ENCODE measurements at regions not wholly inside any gene's neighbourhood (a gene's known extent, or its start where the extent isn't known, plus 50 kb on each side); places are given as distances from the start of the nearest gene placed in this dataset.

GRCh38 chr10:120156614-120157274, 264.2 kb downstream of the SEC23IP start:
- H3K9ac ChIP-seq (ENCODE audit: insufficient read length, low read depth), result no peak overlapping the region

DNA sequence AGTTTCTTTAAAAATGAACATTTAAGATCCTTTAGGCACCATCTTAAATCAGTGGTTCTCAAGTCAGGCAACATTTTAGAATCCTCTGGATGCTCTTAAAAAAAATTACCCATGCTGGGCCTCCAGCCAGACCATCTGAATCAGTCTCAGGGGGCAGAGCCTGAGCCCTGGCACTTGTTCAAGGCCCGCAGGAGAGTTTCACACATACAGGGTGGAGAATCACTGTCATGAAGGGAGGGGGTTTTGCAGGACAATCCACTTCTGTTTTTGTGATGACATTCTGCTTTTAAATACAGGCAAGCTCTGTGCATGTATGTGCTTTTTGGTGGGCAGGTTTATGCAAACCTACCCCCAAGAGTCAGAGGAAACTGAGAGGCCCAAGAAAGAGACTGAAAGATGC, 268.6 kb downstream of the SEC23IP start:
- H3K9ac ChIP-seq (ENCODE audit: insufficient read length, low read depth), result no peak overlapping the region
- peaks cover 5% of the 10 kb centered on the region; the same call in 1 of the 2 replicates for H3K9me3 ChIP-seq (ENCODE audit: insufficient read depth, low read length)
- no peak for DNase-seq (ENCODE audit: low read depth, low spot score)
- TF ChIP-seq YY1 (IDR thresholded peaks at IDR 0.05; ENCODE audit: insufficient read depth, insufficient read length) (no peak), SUZ12 (IDR thresholded peaks at IDR 0.05; ENCODE audit: extremely low read depth, insufficient read depth, insufficient read length) (no peak)
- H3K4me1 ChIP-seq (ENCODE audit: insufficient read depth, insufficient read length), result no peaks in the 10 kb centered on the region
- H3K4me3 ChIP-seq (ENCODE audit: insufficient read length, low read depth), result no peak overlapping the region
- H3K27me3 ChIP-seq (ENCODE audit: insufficient read depth, insufficient read length), result no peaks in the 10 kb centered on the region
- no peaks in the 10 kb centered on the region for H3K36me3 ChIP-seq (ENCODE audit: insufficient read depth, insufficient read length, low read length)

More at GRCh38 chr10:120156614-120157274, 264.2 kb downstream of the SEC23IP start:
- no peak for TF ChIP-seq ZNF274 (IDR thresholded peaks at IDR 0.05; ENCODE audit: low read depth, low read length)
- TF ChIP-seq YY1 (IDR thresholded peaks at IDR 0.05; ENCODE audit: insufficient read depth, insufficient read length), result no peak
- TF ChIP-seq SUZ12 (IDR thresholded peaks at IDR 0.05; ENCODE audit: extremely low read depth, insufficient read depth, insufficient read length), result no peak
- no peaks in the 10 kb centered on the region for H3K36me3 ChIP-seq (ENCODE audit: insufficient read depth, insufficient read length, low read length)
- peaks cover 5% of the 10 kb centered on the region; the same call in 1 of the 2 replicates for H3K9me3 ChIP-seq (ENCODE audit: insufficient read depth, low read length)
- no peaks in the 10 kb centered on the region for H3K4me1 ChIP-seq (ENCODE audit: insufficient read depth, insufficient read length)
- H3K27me3 ChIP-seq (ENCODE audit: insufficient read depth, insufficient read length), result no peaks in the 10 kb centered on the region
- H3K4me3 ChIP-seq (ENCODE audit: insufficient read length, low read depth), result no peak overlapping the region
- no peak for DNase-seq (ENCODE audit: low read depth, low spot score)

DNA sequence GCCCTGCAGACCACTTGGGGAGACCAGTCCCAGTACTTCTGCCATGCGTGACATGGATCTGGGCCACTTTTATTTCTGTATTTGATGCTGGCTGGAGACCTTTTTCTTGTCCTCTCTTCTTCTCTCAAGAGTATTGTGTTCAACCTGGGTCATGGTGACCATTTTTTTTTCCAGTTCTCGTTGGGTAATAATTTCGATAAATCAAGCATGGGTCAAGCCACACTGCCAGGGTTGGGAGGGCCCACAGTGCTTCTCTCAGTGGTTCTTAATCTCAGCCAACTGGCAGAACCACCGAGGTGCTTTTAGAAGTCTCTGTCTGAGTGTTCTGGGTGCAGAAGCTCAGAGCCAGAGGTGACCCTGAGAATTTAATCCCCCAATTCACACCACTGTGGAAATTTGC, 269.9 kb downstream of the SEC23IP start:
- DNase-seq (ENCODE audit: low read depth, low spot score), result no peak
- no peak for TF ChIP-seq YY1 (IDR thresholded peaks at IDR 0.05; ENCODE audit: insufficient read depth, insufficient read length)
- no peak for TF ChIP-seq ZNF274 (IDR thresholded peaks at IDR 0.05; ENCODE audit: low read depth, low read length)
- TF ChIP-seq SUZ12 (IDR thresholded peaks at IDR 0.05; ENCODE audit: extremely low read depth, insufficient read depth, insufficient read length), result no peak
- Histone ChIP-seq H3K9ac (ENCODE audit: insufficient read length, low read depth) (no peak overlapping the region), H3K27me3 (ENCODE audit: insufficient read depth, insufficient read length) (no peaks in the 10 kb centered on the region), H3K4me3 (ENCODE audit: insufficient read length, low read depth) (no peak overlapping the region), H3K9me3 (ENCODE audit: insufficient read depth, low read length) (peaks cover 5% of the 10 kb centered on the region; the same call in 1 of the 2 replicates), H3K4me1 (ENCODE audit: insufficient read depth, insufficient read length) (no peaks in the 10 kb centered on the region), H3K36me3 (ENCODE audit: insufficient read depth, insufficient read length, low read length) (no peaks in the 10 kb centered on the region)

DNA sequence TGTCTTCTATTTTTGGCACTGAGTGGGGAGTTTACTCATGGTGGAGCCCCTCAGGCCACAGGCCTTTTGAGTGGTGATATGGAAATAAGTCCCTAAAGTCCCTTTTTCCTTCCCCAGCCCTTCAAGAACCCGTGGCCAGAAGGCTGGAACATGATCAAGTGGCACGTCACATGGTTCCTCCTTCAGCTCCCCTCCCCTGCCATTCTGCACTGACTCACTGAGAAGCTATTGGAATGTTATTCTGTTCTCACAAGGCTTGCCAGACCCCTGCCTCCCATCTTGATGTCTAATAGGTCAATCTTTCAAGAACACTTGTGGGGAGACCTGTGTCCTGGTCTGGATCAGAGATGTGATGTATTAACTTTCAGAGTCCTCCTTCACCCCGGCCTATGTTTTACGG, 279.8 kb downstream of the SEC23IP start:
- DNase-seq (ENCODE audit: low read depth, low spot score), result peak; percentile 16
- TF ChIP-seq ZNF274 (IDR thresholded peaks at IDR 0.05; ENCODE audit: low read depth, low read length), result no peak
- TF ChIP-seq YY1 (IDR thresholded peaks at IDR 0.05; ENCODE audit: insufficient read depth, insufficient read length), result no peak
- TF ChIP-seq SUZ12 (IDR thresholded peaks at IDR 0.05; ENCODE audit: extremely low read depth, insufficient read depth, insufficient read length), result no peak
- no peak overlapping the region for H3K9ac ChIP-seq (ENCODE audit: insufficient read length, low read depth)
- no peaks in the 10 kb centered on the region for H3K36me3 ChIP-seq (ENCODE audit: insufficient read depth, insufficient read length, low read length)
- H3K4me1 ChIP-seq (ENCODE audit: insufficient read depth, insufficient read length), result no peaks in the 10 kb centered on the region
- H3K4me3 ChIP-seq (ENCODE audit: insufficient read length, low read depth), result no peak overlapping the region
- no peaks in the 10 kb centered on the region for H3K27me3 ChIP-seq (ENCODE audit: insufficient read depth, insufficient read length)
- H3K9me3 ChIP-seq (ENCODE audit: insufficient read depth, low read length), result no peaks in the 10 kb centered on the region

DNA sequence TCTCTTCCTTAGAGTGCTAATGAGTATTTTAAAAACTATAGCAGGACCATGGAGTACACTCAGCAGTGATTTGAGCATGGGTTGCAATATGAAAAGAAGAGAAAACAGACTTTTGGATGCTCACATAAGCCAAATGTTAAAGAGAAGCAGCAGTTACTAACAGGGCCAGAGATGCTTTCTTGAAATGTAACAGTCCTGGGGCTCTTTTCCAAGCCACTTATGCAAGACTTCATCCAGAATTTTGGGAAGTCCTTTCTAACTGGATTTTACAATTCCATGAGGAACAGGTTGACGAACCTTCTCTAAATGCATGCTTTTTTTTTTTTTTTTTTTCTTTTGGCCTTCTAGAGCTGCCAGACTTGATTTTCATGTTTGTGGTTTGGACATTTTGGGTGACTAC, 282.0 kb downstream of the SEC23IP start:
- no peaks in the 10 kb centered on the region for H3K27me3 ChIP-seq (ENCODE audit: insufficient read depth, insufficient read length)
- H3K36me3 ChIP-seq (ENCODE audit: insufficient read depth, insufficient read length, low read length), result no peaks in the 10 kb centered on the region
- TF ChIP-seq ZNF274 (IDR thresholded peaks at IDR 0.05; ENCODE audit: low read depth, low read length), result no peak
- TF ChIP-seq SUZ12 (IDR thresholded peaks at IDR 0.05; ENCODE audit: extremely low read depth, insufficient read depth, insufficient read length), result no peak
- no peak for TF ChIP-seq YY1 (IDR thresholded peaks at IDR 0.05; ENCODE audit: insufficient read depth, insufficient read length)
- H3K4me1 ChIP-seq (ENCODE audit: insufficient read depth, insufficient read length), result no peaks in the 10 kb centered on the region
- no peak for DNase-seq (ENCODE audit: low read depth, low spot score)
- H3K9ac ChIP-seq (ENCODE audit: insufficient read length, low read depth), result no peak overlapping the region
- H3K4me3 ChIP-seq (ENCODE audit: insufficient read length, low read depth), result no peak overlapping the region
- H3K9me3 ChIP-seq (ENCODE audit: insufficient read depth, low read length), result no peaks in the 10 kb centered on the region

DNA sequence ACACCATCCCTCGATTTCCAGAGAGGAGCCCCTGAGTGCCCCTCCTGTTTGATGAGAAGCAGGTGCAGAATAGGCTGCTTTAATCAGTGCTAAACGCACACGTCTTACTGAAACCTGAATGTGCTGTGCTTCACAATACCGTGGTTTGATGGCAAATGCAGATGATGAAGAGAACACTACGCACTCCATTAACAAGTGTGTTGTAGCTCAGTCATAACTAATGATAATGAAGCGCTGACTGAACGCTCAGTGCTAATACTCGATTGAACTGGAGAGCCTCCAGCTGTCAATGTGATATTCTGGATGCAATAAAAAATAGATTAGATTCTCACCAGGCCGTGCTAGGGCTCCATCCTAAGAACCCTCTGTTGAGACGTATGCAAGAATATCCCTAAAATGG, 279.7 kb upstream of the PLPP4 start:
- Histone ChIP-seq H3K27me3 (ENCODE audit: insufficient read depth, insufficient read length) (no peaks in the 10 kb centered on the region), H3K9ac (ENCODE audit: insufficient read length, low read depth) (no peak overlapping the region), H3K36me3 (ENCODE audit: insufficient read depth, insufficient read length, low read length) (no peaks in the 10 kb centered on the region), H3K9me3 (ENCODE audit: insufficient read depth, low read length) (no peaks in the 10 kb centered on the region), H3K4me3 (ENCODE audit: insufficient read length, low read depth) (no peak overlapping the region), H3K4me1 (ENCODE audit: insufficient read depth, insufficient read length) (no peaks in the 10 kb centered on the region)
- no peak for DNase-seq (ENCODE audit: low read depth, low spot score)
- TF ChIP-seq YY1 (IDR thresholded peaks at IDR 0.05; ENCODE audit: insufficient read depth, insufficient read length) (no peak), SUZ12 (IDR thresholded peaks at IDR 0.05; ENCODE audit: extremely low read depth, insufficient read depth, insufficient read length) (no peak), ZNF274 (IDR thresholded peaks at IDR 0.05; ENCODE audit: low read depth, low read length) (no peak)

GRCh38 chr10:120180160-120180559, 276.9 kb upstream of the PLPP4 start:
- no peak for TF ChIP-seq YY1 (IDR thresholded peaks at IDR 0.05; ENCODE audit: insufficient read depth, insufficient read length)
- TF ChIP-seq SUZ12 (IDR thresholded peaks at IDR 0.05; ENCODE audit: extremely low read depth, insufficient read depth, insufficient read length), result no peak
- no peak for TF ChIP-seq ZNF274 (IDR thresholded peaks at IDR 0.05; ENCODE audit: low read depth, low read length)
- Histone ChIP-seq H3K27me3 (ENCODE audit: insufficient read depth, insufficient read length) (no peaks in the 10 kb centered on the region), H3K36me3 (ENCODE audit: insufficient read depth, insufficient read length, low read length) (no peaks in the 10 kb centered on the region), H3K4me3 (ENCODE audit: insufficient read length, low read depth) (no peak overlapping the region), H3K9ac (ENCODE audit: insufficient read length, low read depth) (no peak overlapping the region), H3K4me1 (ENCODE audit: insufficient read depth, insufficient read length) (no peaks in the 10 kb centered on the region), H3K9me3 (ENCODE audit: insufficient read depth, low read length) (no peaks in the 10 kb centered on the region)
- DNase-seq (ENCODE audit: low read depth, low spot score), result no peak
